ENCODE measurements at regions not wholly inside any gene's neighbourhood (a gene's known extent, or its start where the extent isn't known, plus 50 kb on each side); places are given as distances from the start of the nearest gene placed in this dataset.

DNA sequence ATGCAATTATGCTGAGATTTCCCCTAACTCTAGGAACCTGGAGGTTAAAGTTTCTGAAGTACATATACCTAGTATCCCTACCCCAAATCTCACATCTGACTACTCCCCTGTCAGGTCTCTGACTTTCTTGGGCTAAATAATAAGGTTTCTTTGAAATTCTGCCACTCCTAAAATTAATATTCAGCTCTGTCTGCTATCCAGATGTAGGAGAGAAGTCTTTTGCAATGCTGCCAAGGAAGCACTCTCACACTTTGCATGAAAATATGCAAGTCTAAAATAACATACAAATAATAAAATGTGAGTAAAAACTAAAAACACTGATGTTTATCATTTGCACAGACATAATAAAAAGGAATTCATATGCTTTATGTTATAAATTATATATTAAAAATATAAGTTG is 196.9 kb upstream of the LRFN5 start:
- DNase-seq (ENCODE audit: extremely low read depth, low read depth), result no peak
- TF ChIP-seq, protein P1, sequence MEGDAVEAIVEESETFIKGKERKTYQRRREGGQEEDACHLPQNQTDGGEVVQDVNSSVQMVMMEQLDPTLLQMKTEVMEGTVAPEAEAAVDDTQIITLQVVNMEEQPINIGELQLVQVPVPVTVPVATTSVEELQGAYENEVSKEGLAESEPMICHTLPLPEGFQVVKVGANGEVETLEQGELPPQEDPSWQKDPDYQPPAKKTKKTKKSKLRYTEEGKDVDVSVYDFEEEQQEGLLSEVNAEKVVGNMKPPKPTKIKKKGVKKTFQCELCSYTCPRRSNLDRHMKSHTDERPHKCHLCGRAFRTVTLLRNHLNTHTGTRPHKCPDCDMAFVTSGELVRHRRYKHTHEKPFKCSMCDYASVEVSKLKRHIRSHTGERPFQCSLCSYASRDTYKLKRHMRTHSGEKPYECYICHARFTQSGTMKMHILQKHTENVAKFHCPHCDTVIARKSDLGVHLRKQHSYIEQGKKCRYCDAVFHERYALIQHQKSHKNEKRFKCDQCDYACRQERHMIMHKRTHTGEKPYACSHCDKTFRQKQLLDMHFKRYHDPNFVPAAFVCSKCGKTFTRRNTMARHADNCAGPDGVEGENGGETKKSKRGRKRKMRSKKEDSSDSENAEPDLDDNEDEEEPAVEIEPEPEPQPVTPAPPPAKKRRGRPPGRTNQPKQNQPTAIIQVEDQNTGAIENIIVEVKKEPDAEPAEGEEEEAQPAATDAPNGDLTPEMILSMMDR (IDR thresholded peaks at IDR 0.05; ENCODE audit: low read depth, low read length), result no peak

DNA sequence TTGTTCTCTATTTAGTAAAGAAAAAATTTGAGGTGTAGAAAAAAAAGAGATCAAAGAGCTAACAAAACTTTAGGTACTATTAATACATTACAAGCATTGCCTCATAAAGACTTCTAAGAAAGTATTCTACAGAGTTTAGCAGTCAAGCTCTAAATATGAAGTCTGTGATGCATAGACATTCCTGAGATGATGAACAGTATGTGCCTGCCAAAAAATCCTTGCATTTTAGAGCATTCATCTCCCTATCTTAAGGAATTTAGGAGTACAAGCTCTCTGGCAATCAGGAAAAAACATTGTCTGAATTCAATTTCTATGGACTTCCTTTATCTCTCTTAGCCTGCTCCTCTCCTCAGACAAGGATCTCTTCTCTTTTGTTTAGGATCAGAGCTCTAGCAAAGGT is 202.6 kb upstream of the LRFN5 start:
- DNase-seq (ENCODE audit: extremely low read depth, low read depth), result no peak
- TF ChIP-seq, protein P1 (IDR thresholded peaks at IDR 0.05; ENCODE audit: low read depth, low read length), result no peak

DNA sequence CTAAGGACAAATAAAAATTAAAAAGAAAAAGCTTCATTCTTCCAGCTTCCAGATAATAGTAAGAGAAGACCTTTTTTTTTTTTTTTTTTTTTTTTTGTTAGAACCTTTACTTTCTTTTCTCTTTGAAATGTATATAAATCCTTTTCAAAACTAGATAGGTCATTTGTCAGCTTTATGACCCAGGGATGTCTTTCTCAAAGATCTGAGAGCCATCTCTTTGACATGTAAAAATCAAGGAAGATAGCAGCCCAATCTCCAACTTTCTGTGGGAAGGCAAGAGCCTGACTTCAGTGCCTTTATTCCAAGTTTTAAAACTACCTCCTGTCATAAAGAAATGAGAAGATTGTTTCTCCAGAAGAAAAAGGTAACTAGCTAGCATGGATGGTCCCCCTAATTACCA is 203.3 kb upstream of the LRFN5 start:
- TF ChIP-seq, protein P1 (IDR thresholded peaks at IDR 0.05; ENCODE audit: low read depth, low read length), result no peak
- no peak for DNase-seq (ENCODE audit: extremely low read depth, low read depth)

DNA sequence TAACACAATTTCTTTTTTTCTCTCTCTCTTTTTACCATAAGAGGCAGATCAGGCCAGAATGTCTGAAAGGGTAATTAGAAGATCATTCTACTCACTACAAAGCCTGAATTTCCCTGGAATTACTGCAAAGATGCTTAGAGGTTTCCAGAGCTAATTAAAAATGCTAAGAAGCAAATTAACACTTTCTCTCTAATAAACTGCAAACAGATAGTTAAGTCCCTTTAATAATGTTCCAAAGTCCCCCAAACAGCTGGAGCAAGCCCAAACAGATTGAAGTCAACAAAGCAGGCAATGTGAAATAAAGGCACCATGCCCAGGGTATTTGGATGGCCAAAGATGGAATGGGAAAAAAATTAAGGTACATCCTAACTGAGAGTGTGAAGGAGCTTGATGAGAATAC is 208.8 kb upstream of the LRFN5 start:
- TF ChIP-seq, protein P1 (IDR thresholded peaks at IDR 0.05; ENCODE audit: low read depth, low read length), result no peak

DNA sequence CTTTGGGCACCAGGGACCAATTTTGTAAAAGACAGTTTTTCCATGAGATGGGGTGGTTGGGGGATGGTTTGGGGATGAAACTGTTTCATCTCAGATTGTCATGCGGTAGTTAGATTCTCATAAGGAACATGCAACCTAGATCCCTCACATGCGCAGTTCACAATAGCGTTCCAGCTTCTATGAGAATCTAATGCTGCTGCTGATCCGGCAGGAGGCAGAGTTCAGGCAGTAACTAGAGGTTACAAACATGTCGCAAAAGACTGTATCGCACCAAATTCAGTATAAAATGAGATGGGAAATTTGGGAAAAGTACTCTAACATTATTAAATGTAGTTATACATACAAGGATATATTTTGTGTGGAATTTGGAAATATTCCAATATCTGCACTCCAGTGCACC is 213.2 kb upstream of the LRFN5 start:
- TF ChIP-seq, protein P1 (IDR thresholded peaks at IDR 0.05; ENCODE audit: low read depth, low read length), result no peak
- no peak for DNase-seq (ENCODE audit: extremely low read depth, low read depth)

More for the DNA sequence above, 208.8 kb upstream of the LRFN5 start:
- no peak for DNase-seq (ENCODE audit: extremely low read depth, low read depth)

DNA sequence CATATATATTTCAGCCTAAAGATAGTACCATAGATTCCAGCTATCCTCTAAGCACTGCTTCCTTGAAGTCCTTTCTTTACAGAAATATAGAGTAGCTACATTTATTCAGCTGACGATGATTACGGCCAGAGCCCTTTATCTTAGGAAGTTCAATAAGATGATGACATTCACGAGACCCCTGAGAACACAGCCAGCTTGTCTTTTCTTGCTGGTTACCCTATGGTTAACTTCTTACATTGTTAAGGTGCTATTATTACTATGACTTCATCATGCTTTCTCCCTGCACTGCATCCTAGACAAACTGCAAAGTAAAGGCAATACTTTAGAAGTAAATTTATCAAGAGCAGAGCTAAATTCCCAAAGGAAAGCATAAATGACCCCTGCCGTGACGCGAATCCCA is 214.4 kb upstream of the LRFN5 start:
- DNase-seq (ENCODE audit: extremely low read depth, low read depth), result no peak

DNA sequence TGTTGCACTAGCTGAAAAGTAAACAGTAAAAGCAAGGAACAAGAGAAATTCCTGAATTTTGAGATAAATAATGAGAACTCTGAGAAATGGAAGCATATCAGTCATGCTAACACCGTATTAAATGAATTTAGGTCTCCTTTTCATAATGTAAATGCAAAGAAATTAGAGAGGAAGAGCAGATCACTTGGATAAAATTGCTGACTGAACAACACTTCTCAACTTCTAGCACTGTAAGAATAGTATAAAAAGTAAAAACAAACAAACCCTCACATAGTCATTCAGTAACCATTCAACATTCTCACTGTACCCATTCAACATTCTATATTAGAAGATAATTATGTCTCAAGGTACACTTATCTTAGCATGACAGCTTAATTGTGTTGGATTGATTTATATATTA is 217.3 kb upstream of the LRFN5 start:
- DNase-seq (ENCODE audit: extremely low read depth, low read depth), result no peak
- TF ChIP-seq, protein P1 (IDR thresholded peaks at IDR 0.05; ENCODE audit: low read depth, low read length), result no peak

More for the DNA sequence above, 214.4 kb upstream of the LRFN5 start:
- TF ChIP-seq, protein P1 (IDR thresholded peaks at IDR 0.05; ENCODE audit: low read depth, low read length), result no peak

Data from AG09319 (cell line).